Gastroesophageal sphincter (tissue), 3 donors: ENCODE measurements at regions not wholly inside any gene's neighbourhood (a gene's known extent, or its start where the extent isn't known, plus 50 kb on each side); places are given as distances from the start of the nearest gene placed in this dataset.

Experiments used
- CTCF ChIP-seq, 4 experiments: fragments of 200-600 bp in 2 of 4; fragments of 450-650 bp in 2 of 4; sonication (generic) in 1 of 4; IDR thresholded peaks; one replicate each; pipeline ENCODE4 v1.5.1; 2017 to 2019; ENCODE audit warnings: antibody characterized with exemption in 4 of 4, mild to moderate bottlenecking in 2 of 4, moderate library complexity in 2 of 4
- POLR2A ChIP-seq, 2 donors: fragments of 450-650 bp; IDR thresholded peaks; one replicate each; pipeline ENCODE4 v1.6.1; 2017; ENCODE audit warnings: antibody characterized with exemption in 2 of 2, mild to moderate bottlenecking in 2 of 2, moderate library complexity in 1 of 2

GRCh38 chr10:76621886-76622620 is 1015.6 kb downstream of the KCNMA1 start:
- no peak for TF ChIP-seq POLR2A (IDR thresholded peaks at IDR 0.05)
- TF ChIP-seq CTCF (IDR thresholded peaks at IDR 0.05), result no peak
